H9 (cell line): ENCODE measurements at regions not wholly inside any gene's neighbourhood (a gene's known extent, or its start where the extent isn't known, plus 50 kb on each side); places are given as distances from the start of the nearest gene placed in this dataset.

Source experiments
- DNase-seq: peaks from one replicate; pipeline ENCODE4 v3.0.0-alpha.2; 2017
- H2AFZ ChIP-seq: one replicate; pipeline ENCODE4 v1.6.1; 2013; ENCODE audit warnings: mild to moderate bottlenecking, low read length, control low read depth, moderate library complexity
- H2AK5ac ChIP-seq: 2 replicates; pipeline ENCODE4 v1.6.1; 2013; ENCODE audit warnings: low read length, control low read depth, mixed read lengths; ENCODE audit not compliant: insufficient read length
- H2BK120ac ChIP-seq: one replicate; pipeline ENCODE4 v1.6.1; 2013; ENCODE audit warnings: low read depth, mild to moderate bottlenecking, low read length, control low read depth, inconsistent platforms; ENCODE audit not compliant: poor library complexity, severe bottlenecking
- H2BK12ac ChIP-seq: 2 replicates; pipeline ENCODE4 v1.6.1; 2013; ENCODE audit warnings: low read length, control low read depth, mixed read lengths, low read depth; ENCODE audit not compliant: insufficient read length
- H2BK15ac ChIP-seq: 2 replicates; pipeline ENCODE4 v1.6.1; 2013; ENCODE audit warnings: low read depth, low read length, control low read depth
- H2BK20ac ChIP-seq: one replicate; pipeline ENCODE4 v1.6.1; 2013; ENCODE audit warnings: low read depth, mild to moderate bottlenecking, low read length, control low read depth, inconsistent platforms; ENCODE audit not compliant: poor library complexity, severe bottlenecking
- H2BK5ac ChIP-seq: 2 replicates; pipeline ENCODE4 v1.6.1; 2013; ENCODE audit warnings: low read length, control low read depth, mixed read lengths; ENCODE audit not compliant: insufficient read length
- H3K14ac ChIP-seq: 2 replicates; pipeline ENCODE4 v1.6.1; 2013; ENCODE audit warnings: low read length, control low read depth; ENCODE audit not compliant: insufficient read depth
- H3K18ac ChIP-seq: 2 replicates; pipeline ENCODE4 v1.6.1; 2013; ENCODE audit warnings: low read depth, mild to moderate bottlenecking, mixed read lengths, low read length, control low read depth; ENCODE audit not compliant: insufficient read length
- H3K23ac ChIP-seq: 2 replicates; pipeline ENCODE4 v1.6.1; 2013; ENCODE audit warnings: low read length, control low read depth, mixed read lengths, low read depth; ENCODE audit not compliant: insufficient read length
- H3K23me2 ChIP-seq: 2 replicates; pipeline ENCODE4 v1.6.1; 2013; ENCODE audit warnings: low read depth, mild to moderate bottlenecking, mixed read lengths, low read length, control low read depth; ENCODE audit not compliant: insufficient read length, poor library complexity, severe bottlenecking
- H3K27ac ChIP-seq: 2 replicates; pipeline ENCODE4 v1.5.1; 2013; ENCODE audit warnings: low read length, control low read depth, mixed read lengths, low read depth; ENCODE audit not compliant: insufficient read length
- H3K27me3 ChIP-seq: 2 replicates; pipeline ENCODE4 v1.6.1; 2013; ENCODE audit warnings: low read length, control low read depth, inconsistent platforms; ENCODE audit not compliant: insufficient read depth
- H3K4ac ChIP-seq: 2 replicates; pipeline ENCODE4 v1.6.1; 2013; ENCODE audit warnings: low read depth, mild to moderate bottlenecking, control low read depth, inconsistent platforms, low read length, moderate library complexity
- H3K4me1 ChIP-seq: 2 replicates; pipeline ENCODE4 v1.6.1; 2013; ENCODE audit warnings: low read length, control low read depth, inconsistent platforms; ENCODE audit not compliant: insufficient read depth
- H3K4me2 ChIP-seq: 2 replicates; pipeline ENCODE4 v1.6.1; 2013; ENCODE audit warnings: low read length, control low read depth, mixed read lengths; ENCODE audit not compliant: insufficient read length, insufficient read depth
- H3K56ac ChIP-seq: 2 replicates; pipeline ENCODE4 v1.6.1; 2013; ENCODE audit warnings: low read depth, mild to moderate bottlenecking, mixed read lengths, low read length, control low read depth; ENCODE audit not compliant: insufficient read length
- H3K79me1 ChIP-seq: 2 replicates; pipeline ENCODE4 v1.6.1; 2013; ENCODE audit warnings: low read depth, mild to moderate bottlenecking, moderate library complexity, low read length, control low read depth, inconsistent platforms; ENCODE audit not compliant: insufficient read depth, poor library complexity, severe bottlenecking
- H3K79me2 ChIP-seq: 2 replicates; pipeline ENCODE4 v1.6.1; 2013; ENCODE audit warnings: low read length, control low read depth, inconsistent platforms; ENCODE audit not compliant: insufficient read depth
- H3K9ac ChIP-seq: 2 replicates; pipeline ENCODE4 v1.6.1; 2013; ENCODE audit warnings: low read length, control low read depth, mixed read lengths; ENCODE audit not compliant: insufficient read length; ENCODE audit errors: extremely low read depth
- H3K9me3 ChIP-seq: one replicate; pipeline ENCODE4 v1.6.1; 2013; ENCODE audit warnings: low read depth, low read length, inconsistent platforms; ENCODE audit not compliant: control insufficient read depth
- H3T11ph ChIP-seq: one replicate; pipeline ENCODE4 v1.6.1; 2013; ENCODE audit warnings: mild to moderate bottlenecking, low read length, control low read depth, inconsistent platforms
- H4K20me1 ChIP-seq: one replicate; pipeline ENCODE4 v1.6.1; 2013; ENCODE audit not compliant: control insufficient read depth, insufficient read length, insufficient read depth
- H4K5ac ChIP-seq: 2 replicates; pipeline ENCODE4 v1.6.1; 2013; ENCODE audit warnings: low read depth, mild to moderate bottlenecking, mixed read lengths, low read length, control low read depth; ENCODE audit not compliant: insufficient read length
- H4K8ac ChIP-seq: replicated peaks from 2 replicates; pipeline ENCODE4 v1.6.1; 2013; ENCODE audit warnings: low read length, control low read depth, mixed read lengths, low read depth; ENCODE audit not compliant: insufficient read length
- H4K91ac ChIP-seq: 2 replicates; pipeline ENCODE4 v1.6.1; 2013; ENCODE audit warnings: low read depth, mild to moderate bottlenecking, moderate library complexity, mixed read lengths, low read length, control low read depth; ENCODE audit not compliant: insufficient read length
- H3K27ac Mint-ChIP-seq, 3 experiments: 2 replicates in 2 of 3; 3 replicates in 1 of 3; pipeline ENCODE4 v1.8.0; 2020 to 2021; ENCODE audit warnings: mixed read lengths in 3 of 3, mild to moderate bottlenecking in 1 of 3, moderate library complexity in 1 of 3
- H3K27me3 Mint-ChIP-seq: 2 replicates; pipeline ENCODE4 v1.8.0; 2021; ENCODE audit warnings: low read depth, mild to moderate bottlenecking, moderate library complexity, mixed read lengths
- H3K36me3 Mint-ChIP-seq, 3 experiments: 2 replicates in 2 of 3; 3 replicates in 1 of 3; pipeline ENCODE4 v1.8.0; 2020 to 2021; ENCODE audit warnings: low read depth in 3 of 3, mixed read lengths in 3 of 3; ENCODE audit not compliant: insufficient read depth in 1 of 3
- H3K4me1 Mint-ChIP-seq, 2 experiments: 2 replicates each; pipeline ENCODE4 v1.8.0; 2020; ENCODE audit warnings: mixed read lengths in 2 of 2
- H3K4me3 Mint-ChIP-seq, 2 experiments: 2 replicates in 1 of 2; 3 replicates in 1 of 2; pipeline ENCODE4 v1.8.0; 2020 to 2021; ENCODE audit warnings: mild to moderate bottlenecking in 2 of 2, mixed read lengths in 2 of 2, moderate library complexity in 1 of 2
- H3K9me3 Mint-ChIP-seq, 2 experiments: 2 replicates in 1 of 2; 3 replicates in 1 of 2; pipeline ENCODE4 v1.8.0; 2020; ENCODE audit warnings: mild to moderate bottlenecking in 2 of 2, mixed read lengths in 2 of 2, moderate library complexity in 1 of 2
- WGBS: extraction: QIAGEN DNeasy Blood & Tissue Kit; methylation state at CpG from one replicate; pipeline ENCODE4 v1.1.7; 2013; ENCODE audit warnings: missing lambda C conversion rate, low lambda C conversion rate, mixed read lengths; ENCODE audit not compliant: insufficient read length; ENCODE audit errors: extremely low coverage; 5-methylcytosine and 5-hydroxymethylcytosine counted together
- TF ChIP-seq, protein P1 (sequence below): fragments of 200-600 bp; sonication (generic); conservative IDR thresholded peaks from 3 replicates; pipeline ENCODE4 v1.8.0; 2021; ENCODE audit warnings: antibody characterized with exemption, mild to moderate bottlenecking

DNA sequence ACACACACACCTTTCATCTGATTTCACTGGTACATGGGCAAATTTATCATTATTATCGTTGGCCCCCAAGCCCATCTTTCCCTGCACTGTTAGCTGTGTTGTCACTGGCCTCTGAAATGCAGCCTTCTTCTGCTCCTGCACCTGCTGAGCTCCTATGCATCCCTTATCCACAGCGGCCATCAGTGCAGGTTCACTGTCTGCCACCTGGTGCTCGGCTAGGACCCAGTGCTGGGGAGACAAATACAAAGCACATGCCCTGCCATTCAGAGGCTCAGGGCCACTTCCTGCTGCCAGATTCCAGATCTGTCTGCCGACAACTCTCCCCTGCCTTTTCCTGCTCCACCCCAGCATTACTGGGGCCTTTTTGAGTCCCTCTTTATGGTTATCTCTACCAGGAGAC is 1205.4 kb downstream of the TBC1D22A start:
- H2BK20ac ChIP-seq: no peak overlapping the region
- H3T11ph ChIP-seq: no peak overlapping the region
- no peak overlapping the region for H3K27ac ChIP-seq
- no peak overlapping the region for H4K5ac ChIP-seq
- peaks cover 0 to 17% (median 12%) of the 10 kb centered on the region in 3 experiments; a peak in 3 of 7 replicates for H3K36me3 Mint-ChIP-seq
- H2BK15ac ChIP-seq: no peak overlapping the region
- peaks cover 13% of the 10 kb centered on the region for H3K27me3 Mint-ChIP-seq
- H3K9ac ChIP-seq: no peak overlapping the region
- no peak overlapping the region for H2AFZ ChIP-seq
- no peaks in the 10 kb centered on the region for H3K27me3 ChIP-seq
- no peak overlapping the region for H2BK120ac ChIP-seq
- H3K4me3 Mint-ChIP-seq: no peak overlapping the region
- H4K20me1 ChIP-seq: no peaks in the 10 kb centered on the region
- no peak overlapping the region for H3K18ac ChIP-seq
- H3K79me1 ChIP-seq: no peaks in the 10 kb centered on the region
- H4K8ac ChIP-seq: no peak overlapping the region
- H3K9me3 Mint-ChIP-seq: peaks cover 4 to 83% of the 10 kb centered on the region in 2 experiments; a peak in 4 of 5 replicates
- no peaks in the 10 kb centered on the region for H3K79me2 ChIP-seq
- no peak overlapping the region for H3K14ac ChIP-seq
- H3K56ac ChIP-seq: no peak overlapping the region
- no peak overlapping the region for H3K27ac Mint-ChIP-seq
- DNase-seq: no peak
- no peak overlapping the region for H2BK5ac ChIP-seq
- H3K4me1 ChIP-seq: no peaks in the 10 kb centered on the region
- H2BK12ac ChIP-seq: no peak overlapping the region
- no peak overlapping the region for H4K91ac ChIP-seq
- H3K4ac ChIP-seq: no peak overlapping the region
- no peak overlapping the region for H2AK5ac ChIP-seq
- TF ChIP-seq, protein P1, sequence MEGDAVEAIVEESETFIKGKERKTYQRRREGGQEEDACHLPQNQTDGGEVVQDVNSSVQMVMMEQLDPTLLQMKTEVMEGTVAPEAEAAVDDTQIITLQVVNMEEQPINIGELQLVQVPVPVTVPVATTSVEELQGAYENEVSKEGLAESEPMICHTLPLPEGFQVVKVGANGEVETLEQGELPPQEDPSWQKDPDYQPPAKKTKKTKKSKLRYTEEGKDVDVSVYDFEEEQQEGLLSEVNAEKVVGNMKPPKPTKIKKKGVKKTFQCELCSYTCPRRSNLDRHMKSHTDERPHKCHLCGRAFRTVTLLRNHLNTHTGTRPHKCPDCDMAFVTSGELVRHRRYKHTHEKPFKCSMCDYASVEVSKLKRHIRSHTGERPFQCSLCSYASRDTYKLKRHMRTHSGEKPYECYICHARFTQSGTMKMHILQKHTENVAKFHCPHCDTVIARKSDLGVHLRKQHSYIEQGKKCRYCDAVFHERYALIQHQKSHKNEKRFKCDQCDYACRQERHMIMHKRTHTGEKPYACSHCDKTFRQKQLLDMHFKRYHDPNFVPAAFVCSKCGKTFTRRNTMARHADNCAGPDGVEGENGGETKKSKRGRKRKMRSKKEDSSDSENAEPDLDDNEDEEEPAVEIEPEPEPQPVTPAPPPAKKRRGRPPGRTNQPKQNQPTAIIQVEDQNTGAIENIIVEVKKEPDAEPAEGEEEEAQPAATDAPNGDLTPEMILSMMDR: no peak
- WGBS: no CpG with 5 or more reads among the region's 4 CpGs
- no peak overlapping the region for H3K23ac ChIP-seq
- H3K23me2 ChIP-seq: no peaks in the 10 kb centered on the region
- no peak overlapping the region for H3K4me2 ChIP-seq
- H3K9me3 ChIP-seq: no peaks in the 10 kb centered on the region
- peaks cover 5 to 18% of the 10 kb centered on the region in 2 experiments for H3K4me1 Mint-ChIP-seq
